ENCODE measurements at regions not wholly inside any gene's neighbourhood (a gene's known extent, or its start where the extent isn't known, plus 50 kb on each side); places are given as distances from the start of the nearest gene placed in this dataset.
"Not testable (repeated sequence)": the region's sequence is repeated elsewhere in the genome, so short reads cannot be mapped to it uniquely, and the experiment has no call there.

DNA sequence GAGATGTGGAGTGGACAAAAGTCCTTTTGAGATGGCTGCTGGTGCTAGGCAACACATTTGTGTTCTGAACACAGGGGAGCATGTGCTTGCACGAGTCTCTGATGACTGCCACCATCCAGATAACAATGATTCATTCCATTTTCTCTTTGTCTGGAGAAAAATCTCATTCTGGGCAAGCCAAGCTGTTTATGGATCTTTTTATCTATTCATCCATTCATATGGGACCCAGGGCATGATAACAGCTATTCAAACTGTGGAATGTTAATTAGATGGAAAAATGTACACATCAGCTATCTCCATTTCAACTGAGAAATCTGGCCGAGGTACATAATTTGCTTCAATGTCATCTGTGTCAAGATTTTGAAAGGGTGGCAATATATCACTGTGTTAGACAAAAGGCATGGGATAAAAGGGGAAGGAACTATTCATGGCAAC, 117.5 kb upstream of the ZBED5 start:
- Histone ChIP-seq H3K27me3 (ENCODE audit: insufficient read depth, low read length, poor library complexity) (peaks cover 4% of the 10 kb centered on the region), H3K9ac (ENCODE audit: low read depth, low read length) (no peak overlapping the region), H4K20me1 (ENCODE audit: insufficient read depth, low read length) (no peaks in the 10 kb centered on the region), H3K36me3 (ENCODE audit: insufficient read depth, low read length) (no peaks in the 10 kb centered on the region), H3K79me2 (ENCODE audit: insufficient read depth, low read length) (no peaks in the 10 kb centered on the region), H3K4me1 (ENCODE audit: insufficient read depth, low read length) (no peaks in the 10 kb centered on the region), H2AFZ (ENCODE audit: low read depth, low read length) (no peak overlapping the region), H3K4me2 (ENCODE audit: insufficient read depth, low read length) (no peak overlapping the region), H3K9me3 (ENCODE audit: insufficient read depth, low read length, severe bottlenecking) (no peaks in the 10 kb centered on the region), H3K27ac (ENCODE audit: low read length) (no peak overlapping the region), H3K4me3 (ENCODE audit: low read depth in 1 of 2, low read length in 2 of 2) (no peak overlapping the region)
- TF ChIP-seq CTCF (IDR thresholded peaks at IDR 0.05; ENCODE audit: borderline replicate concordance, extremely low read depth, low read length, poor library complexity, severe bottlenecking) = no peak
- TF ChIP-seq EZH2 (IDR thresholded peaks at IDR 0.05; ENCODE audit: borderline replicate concordance, low read depth, low read length, severe bottlenecking) = no peak
- ATAC-seq (ENCODE audit: insufficient read depth, low read depth) (no peak), DNase-seq (no peak)

GRCh38 chr11:10973416-10973815, 115.6 kb upstream of the ZBED5 start:
- no peaks in the 10 kb centered on the region for H3K9me3 ChIP-seq (ENCODE audit: insufficient read depth, low read length, severe bottlenecking)
- no peaks in the 10 kb centered on the region for H4K20me1 ChIP-seq (ENCODE audit: insufficient read depth, low read length)
- no peak overlapping the region for H3K4me2 ChIP-seq (ENCODE audit: insufficient read depth, low read length)
- no peak for TF ChIP-seq EZH2 (IDR thresholded peaks at IDR 0.05; ENCODE audit: borderline replicate concordance, low read depth, low read length, severe bottlenecking)
- H3K27me3 ChIP-seq (ENCODE audit: insufficient read depth, low read length, poor library complexity) = peaks cover 4% of the 10 kb centered on the region
- ATAC-seq (ENCODE audit: insufficient read depth, low read depth) (no peak), DNase-seq (no peak)
- no peaks in the 10 kb centered on the region for H3K79me2 ChIP-seq (ENCODE audit: insufficient read depth, low read length)
- H3K36me3 ChIP-seq (ENCODE audit: insufficient read depth, low read length) = no peaks in the 10 kb centered on the region
- H3K4me3 ChIP-seq (ENCODE audit: low read depth in 1 of 2, low read length in 2 of 2) = no peak overlapping the region
- H3K4me1 ChIP-seq (ENCODE audit: insufficient read depth, low read length) = no peaks in the 10 kb centered on the region
- no peak overlapping the region for H3K9ac ChIP-seq (ENCODE audit: low read depth, low read length)
- H3K27ac ChIP-seq (ENCODE audit: low read length) = no peak overlapping the region
- H2AFZ ChIP-seq (ENCODE audit: low read depth, low read length) = no peak overlapping the region

DNA sequence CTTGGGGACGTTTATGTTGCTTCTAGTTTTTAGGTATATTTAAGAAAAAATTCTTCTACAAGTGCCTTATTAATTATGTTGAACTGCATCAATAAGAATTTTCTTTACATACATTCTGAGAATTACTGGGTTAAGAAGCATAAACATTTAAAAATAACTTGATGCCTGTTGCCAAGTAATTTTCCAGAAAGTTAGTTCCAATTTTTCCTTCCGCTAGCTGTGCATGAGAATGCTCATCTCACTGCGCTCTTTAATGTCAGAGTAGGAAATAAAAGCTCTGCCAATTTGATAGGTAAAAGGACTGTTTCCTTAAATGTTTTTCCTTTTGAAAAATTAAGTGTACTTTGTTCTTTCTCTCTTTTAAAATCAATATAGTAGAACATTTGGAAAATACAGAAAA, 113.1 kb upstream of the ZBED5 start:
- H2AFZ ChIP-seq (ENCODE audit: low read depth, low read length) = no peak overlapping the region
- TF ChIP-seq EZH2 (IDR thresholded peaks at IDR 0.05; ENCODE audit: borderline replicate concordance, low read depth, low read length, severe bottlenecking) = no peak
- TF ChIP-seq CTCF (IDR thresholded peaks at IDR 0.05; ENCODE audit: borderline replicate concordance, extremely low read depth, low read length, poor library complexity, severe bottlenecking) = no peak
- no peaks in the 10 kb centered on the region for H3K79me2 ChIP-seq (ENCODE audit: insufficient read depth, low read length)
- H3K4me1 ChIP-seq (ENCODE audit: insufficient read depth, low read length) = no peaks in the 10 kb centered on the region
- no peak overlapping the region for H3K27ac ChIP-seq (ENCODE audit: low read length)
- H4K20me1 ChIP-seq (ENCODE audit: insufficient read depth, low read length) = no peaks in the 10 kb centered on the region
- DNase-seq (no peak), ATAC-seq (ENCODE audit: insufficient read depth, low read depth) (no peak)
- H3K36me3 ChIP-seq (ENCODE audit: insufficient read depth, low read length) = no peaks in the 10 kb centered on the region
- H3K27me3 ChIP-seq (ENCODE audit: insufficient read depth, low read length, poor library complexity) = peaks cover 2% of the 10 kb centered on the region
- H3K9me3 ChIP-seq (ENCODE audit: insufficient read depth, low read length, severe bottlenecking) = no peaks in the 10 kb centered on the region
- H3K4me2 ChIP-seq (ENCODE audit: insufficient read depth, low read length) = no peak overlapping the region
- H3K9ac ChIP-seq (ENCODE audit: low read depth, low read length) = no peak overlapping the region
- H3K4me3 ChIP-seq (ENCODE audit: low read depth in 1 of 2, low read length in 2 of 2) = no peak overlapping the region

DNA sequence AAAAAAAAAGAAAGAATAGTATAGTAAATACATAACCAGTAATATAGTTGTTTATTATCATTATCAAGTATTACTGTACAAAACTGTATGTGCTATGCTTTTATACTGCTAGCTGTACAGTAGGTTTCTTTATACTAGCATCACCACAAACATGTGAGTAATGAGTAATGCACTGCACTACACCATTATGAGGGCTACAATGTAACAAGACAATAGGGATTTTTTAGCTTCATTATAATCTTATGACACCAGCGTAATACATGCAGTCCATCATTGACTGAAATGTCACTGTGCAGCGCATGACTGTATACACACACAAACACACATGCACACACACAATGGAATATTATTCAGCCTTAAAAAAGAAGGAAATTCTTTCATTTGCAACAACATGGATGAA, 111.5 kb upstream of the ZBED5 start:
- no peaks in the 10 kb centered on the region for H3K36me3 ChIP-seq (ENCODE audit: insufficient read depth, low read length)
- H3K4me1 ChIP-seq (ENCODE audit: insufficient read depth, low read length) = no peaks in the 10 kb centered on the region
- H2AFZ ChIP-seq (ENCODE audit: low read depth, low read length) = no peak overlapping the region
- no peak for DNase-seq
- H3K79me2 ChIP-seq (ENCODE audit: insufficient read depth, low read length) = no peaks in the 10 kb centered on the region
- no peak overlapping the region for H3K9ac ChIP-seq (ENCODE audit: low read depth, low read length)
- H4K20me1 ChIP-seq (ENCODE audit: insufficient read depth, low read length) = no peaks in the 10 kb centered on the region
- H3K27ac ChIP-seq (ENCODE audit: low read length) = no peak overlapping the region
- H3K4me2 ChIP-seq (ENCODE audit: insufficient read depth, low read length) = no peak overlapping the region
- no peak overlapping the region for H3K4me3 ChIP-seq (ENCODE audit: low read depth in 1 of 2, low read length in 2 of 2)
- no peaks in the 10 kb centered on the region for H3K9me3 ChIP-seq (ENCODE audit: insufficient read depth, low read length, severe bottlenecking)
- TF ChIP-seq EZH2 (IDR thresholded peaks at IDR 0.05; ENCODE audit: borderline replicate concordance, low read depth, low read length, severe bottlenecking) = no peak
- TF ChIP-seq CTCF (IDR thresholded peaks at IDR 0.05; ENCODE audit: borderline replicate concordance, extremely low read depth, low read length, poor library complexity, severe bottlenecking) = no peak
- ATAC-seq (ENCODE audit: insufficient read depth, low read depth) = no peak
- no peaks in the 10 kb centered on the region for H3K27me3 ChIP-seq (ENCODE audit: insufficient read depth, low read length, poor library complexity)

- not testable (repeated sequence) for H3K4me1 ChIP-seq (ENCODE audit: insufficient read depth, low read length); H3K4me3 ChIP-seq (ENCODE audit: low read depth in 1 of 2, low read length in 2 of 2); ATAC-seq (ENCODE audit: insufficient read depth, low read depth); H3K9ac ChIP-seq (ENCODE audit: low read depth, low read length); H3K4me2 ChIP-seq (ENCODE audit: insufficient read depth, low read length); H3K27ac ChIP-seq (ENCODE audit: low read length); H2AFZ ChIP-seq (ENCODE audit: low read depth, low read length); H3K79me2 ChIP-seq (ENCODE audit: insufficient read depth, low read length); H3K27me3 ChIP-seq (ENCODE audit: insufficient read depth, low read length, poor library complexity); H3K36me3 ChIP-seq (ENCODE audit: insufficient read depth, low read length); H4K20me1 ChIP-seq (ENCODE audit: insufficient read depth, low read length); DNase-seq; H3K9me3 ChIP-seq (ENCODE audit: insufficient read depth, low read length, severe bottlenecking)
These were observed 99.0 kb upstream of the ZBED5 start for GRCh38 chr11:10956884-10957283.

All from DND-41 (cell line).